Trophoblast cell (in vitro differentiated cells and primary cell): ENCODE measurements at regions not wholly inside any gene's neighbourhood (a gene's known extent, or its start where the extent isn't known, plus 50 kb on each side); places are given as distances from the start of the nearest gene placed in this dataset.
A peak's percentile ranks its signal among the peaks of the same experiment; 100 is the strongest.

Experiments
- DNase-seq, 2 donors: peaks; one replicate each; pipeline ENCODE4 v3.0.0-alpha.2; 2016
- H2AFZ ChIP-seq: 2 replicates; pipeline ENCODE4 v1.6.1; 2013; ENCODE audit warnings: low read length, moderate library complexity, mild to moderate bottlenecking; ENCODE audit not compliant: insufficient read depth, poor library complexity
- H2AK5ac ChIP-seq: 2 replicates; pipeline ENCODE4 v1.6.1; 2013; ENCODE audit warnings: mild to moderate bottlenecking, low read length
- H2BK120ac ChIP-seq: 2 replicates; pipeline ENCODE4 v1.6.1; 2013; ENCODE audit warnings: low read length, mild to moderate bottlenecking, moderate library complexity; ENCODE audit not compliant: insufficient read depth, poor library complexity
- H2BK12ac ChIP-seq: 2 replicates; pipeline ENCODE4 v1.6.1; 2013; ENCODE audit warnings: mild to moderate bottlenecking, low read length, moderate library complexity
- H2BK5ac ChIP-seq: 2 replicates; pipeline ENCODE4 v1.6.1; 2013; ENCODE audit warnings: low read length, low read depth, moderate library complexity, mild to moderate bottlenecking; ENCODE audit not compliant: poor library complexity
- H3K14ac ChIP-seq: 2 replicates; pipeline ENCODE4 v1.6.1; 2013; ENCODE audit warnings: mild to moderate bottlenecking, low read length
- H3K18ac ChIP-seq: 2 replicates; pipeline ENCODE4 v1.6.1; 2013; ENCODE audit warnings: mild to moderate bottlenecking, low read length
- H3K23ac ChIP-seq: 2 replicates; pipeline ENCODE4 v1.6.1; 2013; ENCODE audit warnings: low read length
- H3K27ac ChIP-seq: 2 replicates; pipeline ENCODE4 v1.5.1; 2013; ENCODE audit warnings: low read depth, mild to moderate bottlenecking, inconsistent platforms, low read length, moderate library complexity
- H3K27me3 ChIP-seq: 2 replicates; pipeline ENCODE4 v1.6.1; 2013; ENCODE audit warnings: inconsistent platforms, mild to moderate bottlenecking, low read length, moderate library complexity; ENCODE audit not compliant: insufficient read depth
- H3K36me3 ChIP-seq, 2 experiments: 1 replicate in 1 of 2; 2 replicates in 1 of 2; pipeline ENCODE4 v1.6.1; 2013; ENCODE audit warnings: low read length in 2 of 2, mild to moderate bottlenecking in 2 of 2, moderate library complexity in 1 of 2; ENCODE audit not compliant: insufficient read depth in 2 of 2, control insufficient read depth in 1 of 2
- H3K4ac ChIP-seq: 2 replicates; pipeline ENCODE4 v1.6.1; 2013; ENCODE audit warnings: low read depth, mild to moderate bottlenecking, low read length, moderate library complexity
- H3K4me1 ChIP-seq, 2 experiments: 1 replicate in 1 of 2; 2 replicates in 1 of 2; pipeline ENCODE4 v1.6.1; 2013; ENCODE audit warnings: low read length in 2 of 2, mild to moderate bottlenecking in 2 of 2, moderate library complexity in 1 of 2; ENCODE audit not compliant: insufficient read depth in 2 of 2, control insufficient read depth in 1 of 2
- H3K4me2 ChIP-seq: 2 replicates; pipeline ENCODE4 v1.6.1; 2013; ENCODE audit warnings: inconsistent platforms, mild to moderate bottlenecking, low read length, moderate library complexity
- H3K4me3 ChIP-seq: 2 replicates; pipeline ENCODE4 v1.5.1; 2013; ENCODE audit warnings: mild to moderate bottlenecking, low read depth, low read length, inconsistent platforms
- H3K79me1 ChIP-seq: one replicate; pipeline ENCODE4 v1.6.1; 2013; ENCODE audit warnings: low read length
- H3K79me2 ChIP-seq: 2 replicates; pipeline ENCODE4 v1.6.1; 2013; ENCODE audit warnings: low read length, mild to moderate bottlenecking; ENCODE audit not compliant: control insufficient read depth, insufficient read depth, poor library complexity
- H3K9ac ChIP-seq: 2 replicates; pipeline ENCODE4 v1.6.1; 2013; ENCODE audit warnings: mild to moderate bottlenecking, low read length
- H3K9me3 ChIP-seq: 2 replicates; pipeline ENCODE4 v1.6.1; 2013; ENCODE audit warnings: low read depth, mild to moderate bottlenecking, control low read depth, inconsistent platforms, low read length; ENCODE audit not compliant: insufficient read depth
- H4K12ac ChIP-seq: 2 replicates; pipeline ENCODE4 v1.6.1; 2013; ENCODE audit warnings: low read depth, mild to moderate bottlenecking, low read length, moderate library complexity
- H4K8ac ChIP-seq: 2 replicates; pipeline ENCODE4 v1.6.1; 2013; ENCODE audit warnings: low read depth, mild to moderate bottlenecking, low read length, moderate library complexity
- H4K91ac ChIP-seq: one replicate; pipeline ENCODE4 v1.6.1; 2013; ENCODE audit warnings: low read depth, mild to moderate bottlenecking, low read length, moderate library complexity
- WGBS: extraction: QIAGEN DNeasy Blood & Tissue Kit; methylation state at CpG from one replicate; pipeline ENCODE4 v1.1.7; 2013; ENCODE audit warnings: missing lambda C conversion rate; ENCODE audit not compliant: insufficient read length, insufficient coverage; ENCODE audit errors: extremely low coverage; 5-methylcytosine and 5-hydroxymethylcytosine counted together

DNA sequence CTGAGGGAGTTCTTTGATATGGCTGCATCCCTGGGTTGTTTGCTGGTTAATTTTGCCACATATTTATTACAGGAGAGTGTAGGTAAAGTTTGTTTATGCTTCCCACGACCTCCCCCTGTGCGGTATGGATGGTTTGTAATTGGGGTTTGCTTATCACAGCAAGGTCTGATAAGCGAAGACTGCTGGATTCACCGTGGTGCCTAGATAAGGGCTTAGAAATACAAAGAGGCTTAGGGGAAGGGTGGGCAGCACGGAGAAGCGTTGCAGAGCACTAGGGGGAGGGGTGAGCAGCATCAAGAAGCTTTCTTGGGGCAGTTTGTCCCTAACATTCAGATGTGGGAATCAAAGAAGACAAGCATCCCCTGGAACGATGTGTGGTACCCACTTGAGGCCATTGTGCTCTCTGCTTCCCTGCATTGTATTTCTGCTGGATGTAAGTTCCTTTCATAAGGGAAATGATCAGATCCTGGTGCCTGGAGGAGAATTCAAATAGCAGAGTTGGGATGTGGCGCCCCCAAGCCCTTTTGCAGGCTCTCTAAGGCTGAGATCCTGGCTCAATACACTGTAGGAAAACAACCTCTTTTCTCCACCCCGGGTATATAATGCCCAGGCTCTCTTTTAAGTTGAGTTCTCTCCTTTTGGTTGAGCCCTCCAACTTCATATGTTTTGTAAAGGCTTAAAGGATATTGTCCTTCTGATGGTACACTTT is 598.1 kb upstream of the ADGRL4 start:
- Histone ChIP-seq H3K4me1 (peaks cover 0 to 7% of the 10 kb centered on the region in 2 experiments), H4K8ac (peak overlapping the region; percentile 25)

DNA sequence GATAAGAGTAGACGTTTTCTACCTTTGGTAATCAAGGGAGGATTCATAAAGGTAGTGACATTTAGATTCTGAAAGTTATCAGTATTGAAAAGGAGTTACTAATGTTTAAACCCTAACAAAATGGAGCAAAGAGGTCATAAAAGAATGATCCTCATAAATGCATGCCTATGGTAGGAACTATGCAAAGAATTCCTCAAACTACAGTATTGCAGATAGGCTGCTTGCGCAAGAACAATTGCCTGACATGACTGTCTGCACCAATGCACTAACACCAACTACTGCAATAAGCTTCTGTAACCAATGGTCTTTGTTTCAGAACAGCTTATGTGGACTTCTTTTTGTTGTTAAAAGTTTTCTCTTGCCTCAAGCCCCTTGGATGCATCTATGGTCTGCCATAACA is 597.3 kb upstream of the ADGRL4 start:
- Histone ChIP-seq H3K27ac (no peak overlapping the region), H3K27me3 (no peaks in the 10 kb centered on the region), H4K91ac (no peak overlapping the region), H3K4me1 (peaks cover 0 to 7% of the 10 kb centered on the region in 2 experiments), H2BK5ac (no peak overlapping the region), H3K18ac (no peak overlapping the region), H2AFZ (no peak overlapping the region), H4K12ac (no peak overlapping the region), H4K8ac (no peak overlapping the region), H3K23ac (no peak overlapping the region), H3K9ac (no peak overlapping the region), H2AK5ac (no peak overlapping the region), H3K4me2 (no peak overlapping the region), H3K79me2 (no peaks in the 10 kb centered on the region), H3K9me3 (no peaks in the 10 kb centered on the region), H2BK120ac (no peak overlapping the region), H3K4ac (no peak overlapping the region), H3K4me3 (no peak overlapping the region), H3K14ac (no peak overlapping the region), H2BK12ac (no peak overlapping the region), H3K79me1 (no peaks in the 10 kb centered on the region), H3K36me3 (no peaks in the 10 kb centered on the region)
- no CpG with 5 or more reads among the region's 2 CpGs for WGBS
- peak; percentile 1 to 41 for DNase-seq

More for the DNA sequence above, 598.1 kb upstream of the ADGRL4 start:
- Histone ChIP-seq H3K36me3 (no peaks in the 10 kb centered on the region), H3K9ac (no peak overlapping the region), H3K4ac (no peak overlapping the region), H4K12ac (no peak overlapping the region), H3K9me3 (no peaks in the 10 kb centered on the region), H3K4me3 (no peak overlapping the region), H3K79me2 (no peaks in the 10 kb centered on the region), H3K14ac (no peak overlapping the region), H3K27me3 (no peaks in the 10 kb centered on the region), H3K23ac (no peak overlapping the region), H2AFZ (no peak overlapping the region), H3K79me1 (no peaks in the 10 kb centered on the region), H2BK120ac (peak overlapping the region; percentile 53), H2BK5ac (no peak overlapping the region), H3K27ac (no peak overlapping the region), H3K18ac (no peak overlapping the region), H2AK5ac (no peak overlapping the region), H2BK12ac (peak overlapping the region; percentile 80), H4K91ac (peak overlapping the region; percentile 2), H3K4me2 (no peak overlapping the region)
- DNase-seq = no peak
- no CpG with 5 or more reads among the region's 9 CpGs for WGBS

DNA sequence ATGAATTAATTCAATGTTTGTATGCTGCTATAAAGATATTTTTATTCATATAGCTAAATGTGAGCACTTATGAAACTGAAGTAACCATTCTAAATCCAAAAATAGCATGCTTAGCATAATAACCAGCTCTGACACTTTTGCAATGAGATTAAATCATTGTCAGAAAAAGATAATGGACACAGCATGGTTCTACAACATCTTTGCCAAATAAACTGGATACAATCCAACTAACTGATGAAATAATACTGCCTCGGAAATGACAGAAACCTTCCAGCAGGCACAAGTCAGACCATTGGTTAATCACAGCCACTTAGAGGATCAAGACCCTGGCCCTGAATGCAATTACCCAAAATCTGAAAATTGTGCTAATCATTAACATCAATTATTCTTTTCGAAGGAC is 592.7 kb upstream of the ADGRL4 start:
- Histone ChIP-seq H3K79me2 (no peaks in the 10 kb centered on the region), H3K18ac (no peak overlapping the region), H2AFZ (no peak overlapping the region), H2BK12ac (no peak overlapping the region), H3K4me3 (no peak overlapping the region), H3K27ac (no peak overlapping the region), H3K23ac (no peak overlapping the region), H2BK5ac (no peak overlapping the region), H3K79me1 (no peaks in the 10 kb centered on the region), H3K9me3 (no peaks in the 10 kb centered on the region), H3K14ac (no peak overlapping the region), H3K9ac (no peak overlapping the region), H4K8ac (no peak overlapping the region), H3K4me1 (peaks cover 0 to 3% of the 10 kb centered on the region in 2 experiments), H4K91ac (no peak overlapping the region), H2BK120ac (no peak overlapping the region), H3K27me3 (no peaks in the 10 kb centered on the region), H2AK5ac (no peak overlapping the region), H3K36me3 (no peaks in the 10 kb centered on the region), H3K4me2 (no peak overlapping the region), H4K12ac (no peak overlapping the region), H3K4ac (no peak overlapping the region)
- DNase-seq = no peak
- no CpG with 5 or more reads among the region's 2 CpGs for WGBS

DNA sequence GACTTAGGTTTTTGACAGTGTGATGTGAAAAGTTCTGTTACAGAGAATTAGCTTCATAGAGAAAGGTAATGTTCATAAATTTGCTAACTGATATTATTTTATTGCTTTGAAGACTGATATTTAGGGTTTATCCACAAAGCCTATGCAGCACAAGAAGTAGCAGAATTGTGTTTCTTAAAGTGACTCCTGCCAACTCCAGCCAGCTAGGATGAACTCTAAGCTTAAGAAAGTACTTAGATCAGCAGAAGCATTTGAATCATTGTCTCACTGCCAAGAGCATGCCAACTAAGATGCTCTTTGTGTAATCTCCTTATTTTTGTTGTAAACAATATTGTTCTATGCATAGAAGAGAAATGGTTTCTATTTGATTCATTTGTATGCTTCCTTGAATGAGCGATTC is 589.4 kb upstream of the ADGRL4 start:
- Histone ChIP-seq H2BK5ac (no peak overlapping the region), H3K18ac (no peak overlapping the region), H2AFZ (no peak overlapping the region), H2BK120ac (no peak overlapping the region), H3K14ac (no peak overlapping the region), H3K27me3 (no peaks in the 10 kb centered on the region), H2BK12ac (no peak overlapping the region), H2AK5ac (no peak overlapping the region), H3K36me3 (no peaks in the 10 kb centered on the region), H4K12ac (no peak overlapping the region), H3K9me3 (peaks cover 2% of the 10 kb centered on the region), H3K4ac (no peak overlapping the region), H3K79me2 (no peaks in the 10 kb centered on the region), H4K8ac (no peak overlapping the region), H3K4me3 (no peak overlapping the region), H3K4me1 (no peaks in the 10 kb centered on the region), H3K79me1 (no peaks in the 10 kb centered on the region), H3K4me2 (no peak overlapping the region), H4K91ac (no peak overlapping the region), H3K27ac (no peak overlapping the region), H3K23ac (no peak overlapping the region), H3K9ac (no peak overlapping the region)
- no CpG with 5 or more reads among the region's 1 CpG for WGBS
- DNase-seq = no peak
